ENCODE measurements at regions not wholly inside any gene's neighbourhood (a gene's known extent, or its start where the extent isn't known, plus 50 kb on each side); places are given as distances from the start of the nearest gene placed in this dataset.

GRCh38 chr9:16119261-16120230 is 566.7 kb downstream of the CCDC171 start:
- no peak overlapping the region for H3K27ac ChIP-seq
- no peak for DNase-seq (ENCODE audit: low spot score)

DNA sequence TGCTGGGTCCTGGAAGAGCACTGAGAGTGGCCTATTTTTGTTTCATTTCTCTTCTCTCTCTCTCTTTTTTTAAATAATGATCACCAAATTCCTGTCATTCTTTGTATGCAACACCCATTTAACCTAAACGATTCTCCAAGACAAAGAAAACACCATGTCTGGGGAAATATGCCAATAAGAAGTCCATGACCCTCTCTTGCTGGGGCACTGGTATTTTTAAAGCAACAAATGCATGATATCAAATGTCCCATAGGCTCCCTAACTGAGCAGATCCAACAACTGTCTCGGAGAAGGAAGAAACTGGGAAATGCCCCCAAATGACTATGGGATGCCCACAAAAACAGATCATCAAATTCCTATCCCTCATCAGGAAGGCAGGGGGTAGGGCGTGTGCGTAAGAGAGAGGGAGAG is 567.4 kb downstream of the CCDC171 start:
- ATAC-seq (ENCODE audit: insufficient number of reproducible peaks, low FRiP score, low read depth) (no peak), DNase-seq (ENCODE audit: low spot score) (no peak)
- Histone ChIP-seq H3K4me3 (no peak overlapping the region), H3K4me1 (ENCODE audit: control insufficient read depth in 1 of 2, low read depth in 2 of 2) (no peaks in the 10 kb centered on the region), H3K9me3 (no peaks in the 10 kb centered on the region), H3K27ac (no peak overlapping the region), H3K27me3 (replicated peaks; ENCODE audit: insufficient read depth) (no peaks in the 10 kb centered on the region), H3K36me3 (no peaks in the 10 kb centered on the region)
- TF ChIP-seq CTCF (IDR thresholded peaks at IDR 0.05): no peak

More at GRCh38 chr9:16119261-16120230, 566.7 kb downstream of the CCDC171 start:
- no peaks in the 10 kb centered on the region for H3K36me3 ChIP-seq
- no peak overlapping the region for H3K4me3 ChIP-seq
- no peak for ATAC-seq (ENCODE audit: insufficient number of reproducible peaks, low FRiP score, low read depth)
- no peaks in the 10 kb centered on the region for H3K9me3 ChIP-seq
- no peaks in the 10 kb centered on the region for H3K4me1 ChIP-seq (ENCODE audit: control insufficient read depth in 1 of 2, low read depth in 2 of 2)
- H3K27me3 ChIP-seq (replicated peaks; ENCODE audit: insufficient read depth): no peaks in the 10 kb centered on the region
- TF ChIP-seq CTCF (IDR thresholded peaks at IDR 0.05): no peak

- ATAC-seq (ENCODE audit: insufficient number of reproducible peaks, low FRiP score, low read depth) (no peak), DNase-seq (ENCODE audit: low spot score) (no peak)
- no peaks in the 10 kb centered on the region for H3K4me1 ChIP-seq (ENCODE audit: control insufficient read depth in 1 of 2, low read depth in 2 of 2)
- no peaks in the 10 kb centered on the region for H3K36me3 ChIP-seq
- no peak overlapping the region for H3K27ac ChIP-seq
- no peaks in the 10 kb centered on the region for H3K9me3 ChIP-seq
- H3K4me3 ChIP-seq: no peak overlapping the region
- TF ChIP-seq CTCF (IDR thresholded peaks at IDR 0.05): no peak
- H3K27me3 ChIP-seq (replicated peaks; ENCODE audit: insufficient read depth): no peaks in the 10 kb centered on the region
Measured at GRCh38 chr9:16120727-16121126, 567.9 kb downstream of the CCDC171 start.

DNA sequence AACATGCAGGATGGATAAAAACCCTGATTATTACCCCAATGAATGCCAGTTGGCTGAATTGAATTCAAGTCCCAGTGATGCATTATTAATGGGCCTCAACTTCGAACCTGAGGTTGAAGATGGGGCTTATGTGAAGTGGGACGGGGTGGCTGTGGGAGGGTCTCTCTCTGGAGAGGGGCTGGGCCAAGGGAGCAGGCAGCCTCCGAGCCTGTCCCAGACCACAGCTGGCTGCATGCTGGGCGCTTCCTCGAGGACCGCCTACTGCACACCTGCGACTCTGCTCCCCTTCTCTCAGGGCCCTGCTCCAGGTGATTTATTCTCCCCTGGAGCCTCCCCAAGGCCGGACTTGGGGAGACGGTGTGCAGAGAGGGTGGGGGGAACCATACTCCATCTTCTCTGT is 568.3 kb downstream of the CCDC171 start:
- DNase-seq (ENCODE audit: low spot score) (no peak), ATAC-seq (ENCODE audit: insufficient number of reproducible peaks, low FRiP score, low read depth) (no peak)
- no peaks in the 10 kb centered on the region for H3K36me3 ChIP-seq
- no peaks in the 10 kb centered on the region for H3K27me3 ChIP-seq (replicated peaks; ENCODE audit: insufficient read depth)
- no peaks in the 10 kb centered on the region for H3K4me1 ChIP-seq (ENCODE audit: control insufficient read depth in 1 of 2, low read depth in 2 of 2)
- no peaks in the 10 kb centered on the region for H3K9me3 ChIP-seq
- no peak overlapping the region for H3K27ac ChIP-seq
- no peak for TF ChIP-seq CTCF (IDR thresholded peaks at IDR 0.05)
- no peak overlapping the region for H3K4me3 ChIP-seq

GRCh38 chr9:16121601-16122286 is 568.9 kb downstream of the CCDC171 start:
- no peak for TF ChIP-seq CTCF (IDR thresholded peaks at IDR 0.05)
- Histone ChIP-seq H3K4me1 (ENCODE audit: control insufficient read depth in 1 of 2, low read depth in 2 of 2) (no peaks in the 10 kb centered on the region), H3K27ac (no peak overlapping the region), H3K9me3 (no peaks in the 10 kb centered on the region), H3K4me3 (no peak overlapping the region), H3K36me3 (no peaks in the 10 kb centered on the region), H3K27me3 (replicated peaks; ENCODE audit: insufficient read depth) (no peaks in the 10 kb centered on the region)
- ATAC-seq (ENCODE audit: insufficient number of reproducible peaks, low FRiP score, low read depth) (no peak), DNase-seq (ENCODE audit: low spot score) (no peak)

All from thoracic aorta (tissue), 2 donors.